GM12878 (cell line): ENCODE measurements at regions not wholly inside any gene's neighbourhood (a gene's known extent, or its start where the extent isn't known, plus 50 kb on each side); places are given as distances from the start of the nearest gene placed in this dataset.
A peak's percentile ranks its signal among the peaks of the same experiment; 100 is the strongest.

Experiments used
- ATAC-seq: fragments of 200-7000 bp; cut with Tn5 transposase; 3 replicates; pipeline ENCODE4 v1.9.1; 2020; ENCODE audit warnings: mild to moderate bottlenecking, moderate library complexity
- BruUV-seq: library from RNA; stranded (reverse); fragments of 400-500 nt; replicated peaks from 2 replicates; lab custom pipeline; 2021; lab: Mats Ljungman, UMichigan
- CTCF ChIA-PET: fragments of 300-600 bp; sonication (Branson Sonifier 250); formaldehyde crosslinking; extraction: SDS; loops from one replicate; lab custom pipeline; 2021; ENCODE audit warnings: inconsistent platforms; lab: Yijun Ruan, JAX
- POLR2A ChIA-PET: fragments of 350-600 bp; formaldehyde crosslinking; extraction: SDS; loops from one replicate; lab custom pipeline; 2021; ENCODE audit warnings: inconsistent platforms; lab: Charles Lee
- RAD21 ChIA-PET: fragments of 300-600 bp; sonication (Branson Sonifier 250); formaldehyde crosslinking; loops from one replicate; lab custom pipeline; 2023; ENCODE audit warnings: antibody characterized with exemption; ENCODE audit not compliant: unreplicated experiment; lab: Charles Lee
- SMC1A ChIA-PET: fragments of 300-600 bp; sonication (Branson Sonifier 250); formaldehyde crosslinking; loops from one replicate; lab custom pipeline; 2023; ENCODE audit not compliant: unreplicated experiment, uncharacterized antibody; lab: Charles Lee
- DNase-seq: peaks from one replicate; pipeline ENCODE4 v3.0.0-alpha.2; 2011; ENCODE audit warnings: low read depth, low spot score
- FAIRE-seq: peaks from 3 replicates; lab custom pipeline; 2011; peaks lifted over from hg19 to GRCh38; lab: Jason Lieb, UNC
- H2AFZ ChIP-seq: 2 replicates; pipeline ENCODE4 v1.6.0; 2011; ENCODE audit warnings: low read depth, low read length, control low read depth; ENCODE audit not compliant: control insufficient read depth
- H3K27ac ChIP-seq: 2 replicates; pipeline ENCODE4 v1.5.1; 2011; ENCODE audit warnings: control low read depth; ENCODE audit not compliant: control insufficient read depth, insufficient read depth
- H3K27me3 ChIP-seq, 2 experiments: replicated peaks in 1 of 2; 2 replicates each; pipeline versions ENCODE4 v1.6.0 to v1.6.1; 2011; ENCODE audit warnings: low read length in 1 of 2; ENCODE audit not compliant: control insufficient read depth in 2 of 2, insufficient read depth in 2 of 2
- H3K36me3 ChIP-seq, 2 experiments: 2 replicates each; pipeline ENCODE4 v1.5.1; 2011; ENCODE audit warnings: low read length in 1 of 2; ENCODE audit not compliant: control insufficient read depth in 2 of 2, insufficient read depth in 2 of 2
- H3K4me1 ChIP-seq: 2 replicates; pipeline ENCODE4 v1.6.1; 2011; ENCODE audit warnings: mild to moderate bottlenecking, low read length, moderate library complexity, mixed read lengths; ENCODE audit not compliant: control insufficient read depth, insufficient read depth
- H3K4me2 ChIP-seq: 2 replicates; pipeline ENCODE4 v1.6.0; 2011; ENCODE audit warnings: control low read depth; ENCODE audit not compliant: control insufficient read depth, insufficient read depth
- H3K4me3 ChIP-seq: fragments of 200-600 bp; sonication (generic); 2 replicates; pipeline ENCODE4 v1.5.1; 2016
- H3K79me2 ChIP-seq: 2 replicates; pipeline ENCODE4 v1.6.0; 2011; ENCODE audit warnings: low read length; ENCODE audit not compliant: control insufficient read depth, insufficient read depth
- H3K9ac ChIP-seq: 2 replicates; pipeline ENCODE4 v1.8.0; 2011; ENCODE audit warnings: low read length, control low read depth, mixed read lengths; ENCODE audit not compliant: control insufficient read depth, insufficient read depth
- H3K9me3 ChIP-seq: replicated peaks from 3 replicates; pipeline ENCODE4 v1.5.1; 2011; ENCODE audit warnings: mild to moderate bottlenecking, low read length; ENCODE audit not compliant: control insufficient read depth, insufficient read depth
- H4K20me1 ChIP-seq: 2 replicates; pipeline ENCODE4 v1.6.0; 2011; ENCODE audit not compliant: control insufficient read depth, insufficient read depth
- BCL11A ChIP-seq: IDR thresholded peaks from 2 replicates; pipeline ENCODE4 v1.6.1; 2011; ENCODE audit warnings: low read depth, low read length
- MYC ChIP-seq: IDR thresholded peaks from 2 replicates; pipeline ENCODE4 v1.6.1; 2011; ENCODE audit warnings: mild to moderate bottlenecking, low read length, moderate library complexity, inconsistent platforms; ENCODE audit not compliant: insufficient read depth, insufficient replicate concordance, insufficient read length, severe bottlenecking
- PML ChIP-seq: IDR thresholded peaks from 2 replicates; pipeline ENCODE4 v1.6.1; 2012; ENCODE audit warnings: low read length, inconsistent platforms
- RB1 ChIP-seq: fragments of 450-650 bp; formaldehyde crosslinking; IDR thresholded peaks from 2 replicates; pipeline ENCODE4 v1.6.1; 2017; ENCODE audit warnings: mild to moderate bottlenecking, borderline replicate concordance
- WGBS: methylation state at CpG from one replicate; pipeline ENCODE4 v1.1.6; 2016; ENCODE audit warnings: low lambda C conversion rate; ENCODE audit not compliant: insufficient replicate concordance, insufficient coverage; ENCODE audit errors: missing lambda C conversion rate; 5-methylcytosine and 5-hydroxymethylcytosine counted together
- in situ Hi-C: fragments of 300-500 bp; cut with MboI; formaldehyde crosslinking; loops from 9 replicates; pipeline ENCODE4 v1.14.3; 2018; ENCODE audit warnings: mixed read lengths
- intact Hi-C: fragments of 100-400 bp; cut with micrococcal nuclease; formaldehyde crosslinking; loops from one replicate; pipeline ENCODE4 v1.14.2; 2022; ENCODE audit not compliant: unreplicated experiment
- TF ChIP-seq, protein P1 (sequence below): IDR thresholded peaks from 2 replicates; pipeline ENCODE4 v1.6.1; 2011; ENCODE audit warnings: borderline replicate concordance, low read depth, mild to moderate bottlenecking, moderate library complexity, low read length; ENCODE audit not compliant: insufficient read depth, poor library complexity, severe bottlenecking
- TF ChIP-seq, protein P2 (sequence below): fragments of 450-650 bp; IDR thresholded peaks from 2 replicates; pipeline ENCODE4 v1.6.1; 2016; ENCODE audit warnings: mild to moderate bottlenecking

- Histone ChIP-seq H3K9me3 (no peaks in the 10 kb centered on the region), H4K20me1 (no peaks in the 10 kb centered on the region), H3K36me3 (no peaks in the 10 kb centered on the region), H3K9ac (no peak overlapping the region), H3K4me2 (no peak overlapping the region), H3K4me1 (no peaks in the 10 kb centered on the region), H3K27me3 (no peaks in the 10 kb centered on the region), H3K79me2 (no peaks in the 10 kb centered on the region), H3K4me3 (no peak overlapping the region), H2AFZ (no peak overlapping the region), H3K27ac (no peak overlapping the region)
- ATAC-seq (no peak), DNase-seq (no peak), FAIRE-seq (no peak)
- ChIA-PET POLR2A (no interaction called here), RAD21 (no interaction called here), CTCF (no interaction called here), SMC1A (interaction anchor here (0.8 to 0.9 kb wide), 2 partner anchors 18 to 54 kb away, joined by 3 read pairs; no protein-coding TSS in a partner anchor)
- BruUV-seq, result no TSS peak
- 52% methylated on average over 2 of the region's 2 CpGs for WGBS
- no peak for TF ChIP-seq PML
- no peak for TF ChIP-seq RB1
- no peak for TF ChIP-seq BCL11A
- TF ChIP-seq, protein P1, sequence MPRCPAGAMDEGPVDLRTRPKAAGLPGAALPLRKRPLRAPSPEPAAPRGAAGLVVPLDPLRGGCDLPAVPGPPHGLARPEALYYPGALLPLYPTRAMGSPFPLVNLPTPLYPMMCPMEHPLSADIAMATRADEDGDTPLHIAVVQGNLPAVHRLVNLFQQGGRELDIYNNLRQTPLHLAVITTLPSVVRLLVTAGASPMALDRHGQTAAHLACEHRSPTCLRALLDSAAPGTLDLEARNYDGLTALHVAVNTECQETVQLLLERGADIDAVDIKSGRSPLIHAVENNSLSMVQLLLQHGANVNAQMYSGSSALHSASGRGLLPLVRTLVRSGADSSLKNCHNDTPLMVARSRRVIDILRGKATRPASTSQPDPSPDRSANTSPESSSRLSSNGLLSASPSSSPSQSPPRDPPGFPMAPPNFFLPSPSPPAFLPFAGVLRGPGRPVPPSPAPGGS, result no peak
- no peak for TF ChIP-seq MYC
- TF ChIP-seq, protein P2, sequence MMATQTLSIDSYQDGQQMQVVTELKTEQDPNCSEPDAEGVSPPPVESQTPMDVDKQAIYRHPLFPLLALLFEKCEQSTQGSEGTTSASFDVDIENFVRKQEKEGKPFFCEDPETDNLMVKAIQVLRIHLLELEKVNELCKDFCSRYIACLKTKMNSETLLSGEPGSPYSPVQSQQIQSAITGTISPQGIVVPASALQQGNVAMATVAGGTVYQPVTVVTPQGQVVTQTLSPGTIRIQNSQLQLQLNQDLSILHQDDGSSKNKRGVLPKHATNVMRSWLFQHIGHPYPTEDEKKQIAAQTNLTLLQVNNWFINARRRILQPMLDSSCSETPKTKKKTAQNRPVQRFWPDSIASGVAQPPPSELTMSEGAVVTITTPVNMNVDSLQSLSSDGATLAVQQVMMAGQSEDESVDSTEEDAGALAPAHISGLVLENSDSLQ, result peak; percentile 68; the same call in 1 of the 2 replicates
- intact Hi-C loops (no loop called here), in situ Hi-C loops (no loop called here)
These were observed 235.1 kb downstream of the EPHA4 start for GRCh38 chr2:221336967-221337366.
